ENCODE measurements at regions not wholly inside any gene's neighbourhood (a gene's known extent, or its start where the extent isn't known, plus 50 kb on each side); places are given as distances from the start of the nearest gene placed in this dataset.
A peak's percentile ranks its signal among the peaks of the same experiment; 100 is the strongest.

- peak; percentile 73 for TF ChIP-seq FOS (IDR thresholded peaks at IDR 0.05; ENCODE audit: low read depth, low read length)
- peak; percentile 3; the same call in 1 of the 2 replicates for TF ChIP-seq MAFK (IDR thresholded peaks at IDR 0.05; ENCODE audit: low read depth, low read length)
- no peak for TF ChIP-seq BHLHE40 (IDR thresholded peaks at IDR 0.05; ENCODE audit: low read depth, low read length)
- no peak for TF ChIP-seq RAD21 (IDR thresholded peaks at IDR 0.05; ENCODE audit: low read length)
- no peak for TF ChIP-seq ELK1 (IDR thresholded peaks at IDR 0.05; ENCODE audit: borderline replicate concordance, low read depth, low read length)
- TF ChIP-seq USF2 (IDR thresholded peaks at IDR 0.05; ENCODE audit: low read depth, low read length) = no peak
- no peak for TF ChIP-seq RFX5 (IDR thresholded peaks at IDR 0.05; ENCODE audit: low read depth, low read length)
- TF ChIP-seq NFE2L2 (IDR thresholded peaks at IDR 0.05; ENCODE audit: low read depth, low read length) = no peak
- no peak for TF ChIP-seq CHD1 (IDR thresholded peaks at IDR 0.05; ENCODE audit: low read depth, low read length)
- TF ChIP-seq POLR2A (IDR thresholded peaks at IDR 0.05; ENCODE audit: low read depth, low read length) = no peak
- TF ChIP-seq, protein P1, sequence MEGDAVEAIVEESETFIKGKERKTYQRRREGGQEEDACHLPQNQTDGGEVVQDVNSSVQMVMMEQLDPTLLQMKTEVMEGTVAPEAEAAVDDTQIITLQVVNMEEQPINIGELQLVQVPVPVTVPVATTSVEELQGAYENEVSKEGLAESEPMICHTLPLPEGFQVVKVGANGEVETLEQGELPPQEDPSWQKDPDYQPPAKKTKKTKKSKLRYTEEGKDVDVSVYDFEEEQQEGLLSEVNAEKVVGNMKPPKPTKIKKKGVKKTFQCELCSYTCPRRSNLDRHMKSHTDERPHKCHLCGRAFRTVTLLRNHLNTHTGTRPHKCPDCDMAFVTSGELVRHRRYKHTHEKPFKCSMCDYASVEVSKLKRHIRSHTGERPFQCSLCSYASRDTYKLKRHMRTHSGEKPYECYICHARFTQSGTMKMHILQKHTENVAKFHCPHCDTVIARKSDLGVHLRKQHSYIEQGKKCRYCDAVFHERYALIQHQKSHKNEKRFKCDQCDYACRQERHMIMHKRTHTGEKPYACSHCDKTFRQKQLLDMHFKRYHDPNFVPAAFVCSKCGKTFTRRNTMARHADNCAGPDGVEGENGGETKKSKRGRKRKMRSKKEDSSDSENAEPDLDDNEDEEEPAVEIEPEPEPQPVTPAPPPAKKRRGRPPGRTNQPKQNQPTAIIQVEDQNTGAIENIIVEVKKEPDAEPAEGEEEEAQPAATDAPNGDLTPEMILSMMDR (conservative IDR thresholded peaks at IDR 0.05; ENCODE audit: low read depth, low read length) = no peak
- TF ChIP-seq MAZ (IDR thresholded peaks at IDR 0.05; ENCODE audit: borderline replicate concordance, low read depth, low read length) = no peak
- no TSS peak for BruUV-seq (replicated peaks)
- ATAC-seq (ENCODE audit: low read depth) = peak; percentile 98
- no peaks in the 10 kb centered on the region; the same call in 1 of the 2 replicates for H3K9me3 ChIP-seq (ENCODE audit: control insufficient read depth, insufficient read depth, low read length)
- H2BK15ac ChIP-seq (ENCODE audit: low read depth, low read length) = no peak overlapping the region
- H2BK5ac ChIP-seq (ENCODE audit: low read depth, low read length, poor library complexity, severe bottlenecking) = no peak overlapping the region
- no CpG with 5 or more reads among the region's 3 CpGs for WGBS, 2 experiments (ENCODE audit: extremely low coverage in 2 of 2, insufficient read length in 1 of 2)
- no peak overlapping the region for H3K23ac ChIP-seq (ENCODE audit: low read depth, low read length)
- no peaks in the 10 kb centered on the region for H3K27me3 ChIP-seq (ENCODE audit: control insufficient read depth, insufficient read depth, low read length)
- peak; percentile 90 for DNase-seq
- no peak overlapping the region for H2AK9ac ChIP-seq (replicated peaks; ENCODE audit: low read depth, low read length, poor library complexity)
- H3K4me1 ChIP-seq (ENCODE audit: control insufficient read depth, insufficient read depth, low read length) = peaks cover 7% of the 10 kb centered on the region; the same call in 1 of the 2 replicates
- H3K18ac ChIP-seq (ENCODE audit: low read depth, low read length) = no peak overlapping the region
- no peaks in the 10 kb centered on the region for H3K79me1 ChIP-seq (ENCODE audit: low read depth in 1 of 2, low read length in 2 of 2)
- H3K56ac ChIP-seq (ENCODE audit: extremely low read depth, insufficient read depth, low read length) = no peak overlapping the region
- no peak overlapping the region for H3K14ac ChIP-seq (replicated peaks; ENCODE audit: low read depth, low read length)
- in situ Hi-C loops (cut with MboI; ENCODE audit: low sequenced_read_pairs) (no loop called here), intact Hi-C loops (cut with micrococcal nuclease) (no loop called here), dilution Hi-C loops (cut with HindIII; ENCODE audit: low sequenced_read_pairs, unreplicated experiment) (no loop called here)
- no peak overlapping the region for H2AFZ ChIP-seq (replicated peaks; ENCODE audit: low read length, poor library complexity)
- no peak overlapping the region for H4K91ac ChIP-seq (ENCODE audit: insufficient read depth, low read depth, low read length)
- no peak overlapping the region for H3K4me3 ChIP-seq (ENCODE audit: insufficient read depth, low read depth, low read length)
- H4K5ac ChIP-seq (ENCODE audit: low read depth, low read length) = no peak overlapping the region
- ChIA-PET POLR2A (ENCODE audit: unreplicated experiment) (no interaction called here), CTCF (no interaction called here)
- H4K8ac ChIP-seq (ENCODE audit: low read depth in 2 of 2, low read length in 2 of 2) = no peak overlapping the region
- no peak overlapping the region for H3K4ac ChIP-seq (ENCODE audit: low read depth, low read length)
- H2BK20ac ChIP-seq (ENCODE audit: low read depth, low read length) = no peak overlapping the region
- no peaks in the 10 kb centered on the region for H3K36me3 ChIP-seq (ENCODE audit: control insufficient read depth, insufficient read depth, low read length)
- no peak overlapping the region for H2BK120ac ChIP-seq (ENCODE audit: low read depth, low read length)
- H3K4me2 ChIP-seq (ENCODE audit: low read depth, low read length) = peak overlapping the region; percentile 27; the same call in 1 of the 2 replicates
- no peak overlapping the region for H3K9ac ChIP-seq (ENCODE audit: low read depth, low read length)
- no peak overlapping the region for H3K27ac ChIP-seq (ENCODE audit: insufficient read depth, low read length)
- no peaks in the 10 kb centered on the region for H4K20me1 ChIP-seq (ENCODE audit: insufficient read depth, low read length)
- no peaks in the 10 kb centered on the region for H3K9me1 ChIP-seq (ENCODE audit: insufficient read depth, low read length)
- H2AK5ac ChIP-seq (ENCODE audit: low read depth, low read length) = no peak overlapping the region
These were observed 58.6 kb upstream of the DCTD start for GRCh38 chr4:182975806-182976205.
